ENCODE measurements at regions not wholly inside any gene's neighbourhood (a gene's known extent, or its start where the extent isn't known, plus 50 kb on each side); places are given as distances from the start of the nearest gene placed in this dataset.

- TF ChIP-seq CHD7 (IDR thresholded peaks at IDR 0.05; ENCODE audit: insufficient replicate concordance, low read length) (no peak), BRCA1 (IDR thresholded peaks at IDR 0.05; ENCODE audit: low read depth, low read length) (no peak), TAF7 (optimal IDR thresholded peaks at IDR 0.05; ENCODE audit: borderline replicate concordance, low read depth, low read length) (no peak), SAP30 (IDR thresholded peaks at IDR 0.05; ENCODE audit: insufficient read depth, insufficient replicate concordance, low read length) (no peak), EZH2 (IDR thresholded peaks at IDR 0.05; ENCODE audit: low read depth, low read length, severe bottlenecking) (no peak), RXRA (IDR thresholded peaks at IDR 0.05; ENCODE audit: insufficient read depth, low read depth, low read length) (no peak), TEAD4 (IDR thresholded peaks at IDR 0.05; ENCODE audit: low read depth, low read length) (no peak), HDAC6 (IDR thresholded peaks at IDR 0.05; ENCODE audit: low read depth, low read length) (no peak), FOSL1 (IDR thresholded peaks at IDR 0.05; ENCODE audit: insufficient read depth, low read depth, low read length) (no peak)
Observed at GRCh38 chr2:167613471-167613870, 633.9 kb downstream of the STK39 start (continued).
